NCI-H1105 treated with DMSO at 0.1 percent for 48 hours (cell line): ENCODE measurements at regions not wholly inside any gene's neighbourhood (a gene's known extent, or its start where the extent isn't known, plus 50 kb on each side); places are given as distances from the start of the nearest gene placed in this dataset.
"Not testable (repeated sequence)": the region's sequence is repeated elsewhere in the genome, so short reads cannot be mapped to it uniquely, and the experiment has no call there.

Experiments used
- DNase-seq: peaks from one replicate; lab custom pipeline; 2025; lab: John Stamatoyannopoulos, UW

DNA sequence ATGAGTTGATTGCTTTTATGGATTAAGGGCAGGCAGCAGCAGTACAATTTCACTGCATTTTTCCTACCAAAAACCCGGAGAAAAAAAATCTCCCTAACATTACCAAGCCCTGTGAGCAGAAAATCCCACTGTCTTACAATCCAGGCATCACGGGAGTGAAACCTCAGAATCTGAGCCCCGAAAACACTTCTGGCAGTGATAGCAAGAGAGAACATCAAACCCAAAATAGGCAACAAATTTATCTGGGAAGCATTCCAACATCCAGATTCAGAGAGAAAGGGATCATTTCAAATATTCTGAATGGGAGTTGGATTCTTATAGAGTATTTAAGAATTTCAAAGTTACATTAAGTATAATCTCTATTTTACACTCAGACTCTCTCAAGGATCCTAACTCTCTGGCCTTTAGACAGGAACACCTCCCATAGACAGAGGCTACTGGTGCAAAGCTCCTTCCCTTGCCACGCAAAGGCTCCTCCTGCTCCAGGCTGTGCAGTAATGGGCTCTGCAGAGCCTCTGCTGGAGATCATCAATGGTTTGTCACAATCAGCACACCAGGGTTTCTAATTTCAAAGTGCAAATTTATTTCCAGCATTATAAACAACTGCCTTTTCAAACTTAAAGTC, 256.9 kb downstream of the PARM1 start:
- no peak for DNase-seq

DNA sequence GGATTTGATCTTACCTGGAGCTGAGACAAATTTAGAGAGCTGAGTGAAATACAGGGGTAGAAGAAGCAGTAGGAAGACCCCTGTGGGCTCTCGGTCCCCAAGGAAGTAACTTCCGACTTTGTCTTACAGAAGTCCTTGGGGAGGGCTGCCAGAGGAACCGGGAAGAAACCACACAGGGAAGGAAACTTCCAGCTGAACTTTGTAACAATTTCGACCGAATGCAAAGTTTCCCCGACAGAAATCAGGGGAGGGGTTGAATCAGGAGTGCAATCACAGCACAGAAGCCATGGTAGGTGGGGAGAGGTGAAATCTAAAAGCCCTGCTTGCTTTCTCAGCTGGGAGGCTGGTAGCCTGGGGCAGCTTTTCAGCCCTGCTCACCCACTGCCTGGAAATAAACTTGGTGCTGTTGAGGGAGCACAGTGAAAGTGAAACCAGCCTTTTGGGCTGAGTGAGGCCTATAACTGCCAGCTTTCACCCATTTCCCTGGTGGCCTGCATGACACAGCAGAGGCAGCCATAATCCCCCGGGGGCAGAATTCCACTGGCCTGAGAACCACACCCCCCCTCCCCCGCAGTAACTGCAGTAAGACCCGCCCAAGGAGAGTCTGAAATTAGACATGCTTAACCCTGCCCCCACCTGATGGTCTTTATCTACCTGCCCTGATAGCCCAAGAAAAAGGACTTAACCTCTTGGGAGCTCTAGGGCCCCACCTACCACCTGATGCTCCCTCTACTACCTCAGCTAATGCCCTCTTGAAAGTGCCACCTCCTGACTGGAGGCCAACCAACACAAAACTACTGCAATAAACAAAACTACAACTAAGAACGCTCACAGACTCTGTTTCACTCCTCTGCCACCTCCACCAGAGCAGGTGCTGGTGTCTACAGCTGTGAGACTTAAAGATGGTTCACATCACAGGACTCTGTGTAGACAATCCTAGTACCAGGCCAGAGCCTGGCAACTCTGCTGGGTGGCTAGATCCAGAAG, 248.2 kb downstream of the PARM1 start:
- DNase-seq, result no peak

DNA sequence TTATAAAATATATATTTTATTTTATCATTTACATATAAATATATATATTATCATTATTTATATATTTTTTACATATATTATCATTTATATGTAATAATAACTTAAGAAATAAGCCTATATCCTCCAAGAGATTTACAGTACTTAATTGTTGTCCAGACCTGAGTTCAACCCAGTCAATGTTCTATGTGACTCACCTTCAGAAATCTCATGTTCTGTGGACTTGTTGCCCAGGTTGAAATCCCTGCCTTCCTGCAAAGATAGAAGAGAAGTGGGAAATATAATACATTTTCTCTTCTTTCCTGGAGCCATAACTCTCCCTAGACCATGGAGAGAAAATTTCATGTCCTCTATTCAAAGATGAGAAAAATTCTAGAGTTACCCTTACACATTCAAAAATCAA, 247.3 kb downstream of the PARM1 start:
- DNase-seq, result no peak

DNA sequence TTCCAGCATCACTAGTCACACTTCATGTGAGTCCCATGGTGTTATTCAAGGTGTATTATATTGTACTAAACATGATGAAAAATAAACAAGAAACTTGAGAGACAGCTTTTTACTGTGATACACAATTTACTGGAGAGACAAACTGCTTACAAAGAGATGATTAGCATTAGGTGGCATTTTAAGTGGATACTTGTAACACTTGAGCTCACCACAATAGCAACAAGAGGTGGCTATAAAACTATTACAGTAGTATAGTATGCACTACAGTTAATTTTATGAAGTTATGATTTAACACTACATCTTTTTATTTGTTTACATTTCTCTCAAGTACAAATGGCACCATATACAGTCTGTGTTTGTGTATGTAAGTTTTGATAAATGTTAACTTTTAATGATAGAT, 246.6 kb downstream of the PARM1 start:
- DNase-seq, result peak; percentile 86

DNA sequence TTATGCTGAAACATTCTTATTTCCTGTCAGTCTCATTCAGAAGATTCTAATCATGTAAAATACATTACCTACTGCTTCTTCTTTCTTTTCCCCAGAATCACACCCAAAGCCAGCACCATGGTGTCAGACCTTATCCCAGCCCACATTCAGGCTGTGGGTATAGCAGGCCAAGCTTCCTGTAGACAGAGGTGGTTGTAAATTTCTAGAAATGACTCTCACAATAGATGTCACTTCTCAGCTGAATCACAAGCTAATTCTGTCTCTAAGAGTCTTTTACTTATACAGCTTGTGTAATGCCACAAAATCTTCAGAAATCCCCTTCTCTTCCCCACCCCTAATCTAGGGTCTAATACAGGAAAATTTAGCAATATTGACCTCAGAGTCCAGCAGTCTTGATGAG, 239.6 kb downstream of the PARM1 start:
- no peak for DNase-seq

DNA sequence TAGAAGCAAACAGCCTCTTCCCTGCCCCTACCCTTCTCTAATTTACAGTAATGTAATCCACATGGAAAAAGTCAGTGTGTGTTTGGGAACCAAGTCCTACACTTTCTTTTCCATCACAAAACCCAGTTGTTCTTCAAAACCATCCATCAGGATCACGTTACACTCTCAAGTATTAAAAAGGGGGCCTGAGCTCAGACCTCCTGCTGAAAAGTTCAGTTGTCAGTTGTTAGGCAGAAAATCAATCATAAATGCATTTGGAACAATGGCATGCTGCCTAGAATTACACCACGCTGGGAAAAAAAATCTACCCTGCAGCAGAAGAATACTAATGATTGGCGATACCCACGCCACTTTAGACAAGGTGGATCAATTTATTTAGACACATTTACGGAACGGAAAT, 236.5 kb downstream of the PARM1 start:
- DNase-seq, result peak; percentile 21

DNA sequence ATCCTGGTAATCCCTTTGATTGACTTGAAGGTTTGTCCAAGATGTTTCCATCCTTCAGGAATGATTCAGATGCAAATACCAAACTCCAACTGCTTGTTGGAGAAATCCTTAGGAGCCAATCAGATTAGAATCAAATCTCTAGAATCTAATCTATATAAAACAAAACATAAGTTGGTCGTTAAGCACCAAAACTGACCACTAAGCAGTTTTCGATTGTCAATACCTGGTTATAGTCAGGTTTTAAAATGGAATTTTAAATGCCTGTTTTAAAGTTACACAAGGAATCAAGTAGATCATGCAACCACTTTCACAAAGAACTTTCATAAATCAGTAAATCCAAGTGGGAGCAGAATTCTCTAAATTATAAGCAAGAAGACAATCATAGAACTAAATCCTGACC, 236.1 kb downstream of the PARM1 start:
- DNase-seq, result no peak

DNA sequence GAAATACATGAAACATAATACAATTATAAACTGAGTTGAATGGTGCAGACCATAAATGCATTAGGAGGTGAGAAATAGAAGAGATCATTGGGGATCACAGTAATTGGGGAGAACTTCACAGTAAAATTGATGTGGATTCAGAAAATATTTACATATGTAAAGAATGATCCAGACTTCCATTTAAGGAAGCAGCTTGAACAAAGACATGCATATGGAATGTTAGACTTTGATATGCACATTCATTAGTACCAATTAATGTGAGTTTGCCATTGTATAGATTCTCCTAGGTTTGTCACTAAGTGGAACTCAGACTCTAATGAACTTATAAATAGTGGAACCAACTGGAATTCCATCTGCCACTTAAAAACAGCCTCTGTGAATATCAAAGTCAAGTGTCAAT, 235.6 kb downstream of the PARM1 start:
- no peak for DNase-seq

DNA sequence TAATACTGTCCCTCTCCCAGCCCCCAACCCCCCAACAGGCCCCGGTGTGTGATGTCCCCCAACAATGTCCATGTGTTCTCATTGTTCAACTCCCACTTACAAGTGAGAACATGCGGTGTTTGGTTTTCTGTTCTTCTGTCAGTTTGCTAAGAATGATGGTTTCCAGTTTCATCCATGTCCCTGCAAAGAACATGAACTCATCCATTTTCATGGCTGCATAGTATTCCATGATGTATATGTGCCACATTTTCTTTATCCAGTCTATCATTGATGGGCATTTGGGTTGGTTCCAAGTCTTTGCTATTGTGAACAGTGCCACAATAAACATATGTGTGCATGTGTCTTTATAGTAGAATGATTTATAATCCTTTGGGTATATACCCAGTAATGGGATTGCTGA, 232.2 kb downstream of the PARM1 start:
- DNase-seq, result not testable (repeated sequence)

DNA sequence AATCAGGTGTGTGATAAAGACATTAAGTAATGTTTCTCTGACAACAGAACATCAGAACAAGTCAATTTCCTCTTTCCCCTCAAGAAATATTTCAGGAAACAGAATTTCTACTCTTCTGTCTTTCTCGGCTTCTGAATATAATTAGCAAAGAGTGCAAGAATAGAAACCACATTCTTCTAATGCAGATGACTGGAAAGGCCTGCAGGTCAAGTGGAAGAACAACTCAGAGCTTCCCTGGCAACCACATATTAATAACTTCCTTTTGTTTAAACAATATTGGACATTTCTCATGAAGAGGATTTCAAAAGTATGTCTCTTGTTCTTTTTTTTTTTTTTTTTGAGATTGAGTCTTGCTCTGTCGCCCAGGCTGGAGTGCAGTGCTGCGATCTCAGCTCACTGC, 225.5 kb downstream of the PARM1 start:
- no peak for DNase-seq

DNA sequence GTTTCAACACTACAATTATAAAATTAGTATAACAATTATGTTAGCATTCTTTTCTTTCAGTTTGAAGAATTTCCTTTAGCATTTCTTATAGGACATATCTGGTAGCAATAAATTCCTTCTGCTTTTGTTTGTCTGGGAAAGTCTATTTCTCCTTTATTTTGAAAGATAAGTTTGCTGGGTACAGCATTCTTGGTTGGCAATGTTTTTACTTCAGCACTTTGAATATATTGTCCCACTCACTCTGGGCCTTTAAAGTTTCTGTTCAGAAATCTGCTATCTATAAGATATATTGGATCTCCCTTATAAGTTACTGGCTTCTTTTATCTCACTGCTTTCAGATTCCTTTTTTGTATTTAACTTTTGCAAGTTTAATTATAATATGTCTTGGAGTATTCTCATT, 222.1 kb downstream of the PARM1 start:
- DNase-seq, result no peak

DNA sequence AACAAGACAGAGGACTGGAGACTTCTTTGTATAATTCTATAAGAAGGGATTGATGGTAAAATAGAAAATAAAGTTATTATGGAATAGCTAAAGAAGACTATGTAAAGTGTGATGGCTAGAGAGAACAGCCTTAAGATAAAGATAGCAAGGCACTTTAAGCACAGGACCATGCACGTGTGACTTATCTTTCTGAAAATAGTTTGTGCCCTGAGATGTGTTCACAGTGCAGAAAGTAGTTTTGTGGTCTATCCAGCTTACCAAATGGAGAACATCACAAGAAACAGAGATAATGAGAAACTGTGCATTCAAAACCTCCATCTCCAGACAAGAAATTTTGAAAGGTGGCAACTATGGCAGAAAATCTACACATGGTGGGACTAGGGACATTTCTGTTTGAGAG, 213.3 kb downstream of the PARM1 start:
- DNase-seq, result no peak

DNA sequence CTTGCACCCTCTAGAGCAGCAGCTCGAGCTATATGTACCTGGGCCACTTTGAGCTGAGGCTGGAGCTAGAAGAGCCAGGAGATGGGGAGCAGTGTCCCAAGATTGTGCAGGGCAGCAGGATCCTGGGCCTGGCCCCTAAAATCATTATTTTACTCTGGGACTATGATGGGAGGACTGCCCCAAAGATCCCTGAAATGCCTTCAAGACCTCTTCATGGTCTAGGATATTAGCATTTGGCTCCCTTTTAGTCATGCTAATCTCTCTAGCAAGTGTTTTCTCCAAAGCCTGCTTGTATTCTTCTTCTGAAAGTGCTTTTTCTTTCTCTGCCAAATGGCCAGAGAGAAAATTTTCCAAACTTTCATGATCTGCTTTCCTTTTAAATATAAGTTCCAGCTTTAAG, 211.6 kb downstream of the PARM1 start:
- DNase-seq, result no peak

DNA sequence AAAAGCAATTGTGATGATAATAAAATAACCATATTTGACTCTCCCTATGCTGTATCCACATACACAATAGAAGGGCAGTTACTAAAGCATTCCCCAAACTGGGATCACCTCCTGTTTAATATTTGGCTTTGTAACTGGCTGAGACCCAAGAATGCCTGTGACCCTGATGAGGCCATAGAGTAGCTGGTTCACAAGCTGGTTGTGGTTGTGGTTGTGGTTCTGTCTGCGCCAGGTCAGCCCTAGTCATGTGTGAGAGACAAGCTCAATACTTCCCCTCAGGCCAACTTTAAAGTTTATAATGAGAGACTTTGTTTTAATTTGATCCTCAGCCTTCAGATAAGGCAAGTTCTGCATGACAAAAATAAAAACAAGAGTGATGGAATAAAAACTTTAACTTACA, 209.9 kb downstream of the PARM1 start:
- DNase-seq, result no peak

DNA sequence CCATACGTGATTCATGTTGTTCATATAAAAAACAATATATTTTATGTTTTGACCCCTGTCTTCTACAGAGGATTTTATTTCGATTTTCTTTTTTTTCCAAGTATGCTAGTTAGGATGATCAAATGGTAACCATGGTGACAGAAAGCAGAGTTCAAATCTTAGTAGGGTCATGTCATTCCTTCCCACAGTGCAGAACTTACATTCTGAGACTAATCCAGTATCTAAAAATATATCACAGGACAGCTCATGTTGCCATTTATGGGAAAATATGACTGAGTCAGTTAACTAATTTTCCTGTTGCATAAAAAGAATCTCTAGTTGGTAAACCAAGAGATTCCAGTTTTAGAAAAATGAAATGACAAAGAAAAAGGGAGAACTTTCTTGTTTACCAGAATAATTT, 209.5 kb downstream of the PARM1 start:
- DNase-seq, result no peak

DNA sequence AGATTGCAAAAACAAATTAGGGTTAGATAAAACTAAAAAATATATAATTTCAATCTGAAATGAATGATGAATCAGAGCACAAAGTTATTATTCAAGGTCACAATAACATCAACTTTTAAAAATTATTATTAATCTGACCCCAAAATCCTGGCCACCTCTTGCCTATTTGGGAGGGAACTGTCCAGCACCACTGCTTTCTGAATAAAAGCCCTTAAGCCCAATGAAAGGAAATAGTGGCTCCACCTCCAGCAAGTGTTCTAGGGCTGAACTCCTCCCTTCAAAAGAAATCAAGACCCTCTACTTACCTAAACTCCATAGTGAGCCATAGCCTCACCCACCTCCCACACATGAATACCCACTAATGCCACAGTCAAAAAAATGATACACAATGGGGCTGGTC, 208.2 kb downstream of the PARM1 start:
- no peak for DNase-seq

DNA sequence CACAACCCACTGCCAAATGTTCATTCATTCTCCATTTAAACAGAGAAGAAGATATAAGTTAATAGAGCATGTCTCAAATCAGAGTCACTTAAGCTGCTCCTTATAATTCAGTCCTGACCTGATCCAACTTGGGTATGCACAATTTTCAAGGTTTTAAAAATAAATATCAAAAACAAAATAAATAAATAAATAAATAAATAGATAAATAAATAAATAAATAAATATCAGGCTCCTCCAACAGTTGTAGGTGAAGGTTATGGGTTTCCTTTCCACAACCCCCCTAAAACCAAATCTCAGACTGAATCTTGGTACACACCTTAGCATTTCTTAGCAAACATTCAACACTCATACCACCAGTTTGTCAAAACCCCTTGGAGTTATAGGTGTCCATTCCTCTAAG, 204.4 kb downstream of the PARM1 start:
- DNase-seq, result no peak

DNA sequence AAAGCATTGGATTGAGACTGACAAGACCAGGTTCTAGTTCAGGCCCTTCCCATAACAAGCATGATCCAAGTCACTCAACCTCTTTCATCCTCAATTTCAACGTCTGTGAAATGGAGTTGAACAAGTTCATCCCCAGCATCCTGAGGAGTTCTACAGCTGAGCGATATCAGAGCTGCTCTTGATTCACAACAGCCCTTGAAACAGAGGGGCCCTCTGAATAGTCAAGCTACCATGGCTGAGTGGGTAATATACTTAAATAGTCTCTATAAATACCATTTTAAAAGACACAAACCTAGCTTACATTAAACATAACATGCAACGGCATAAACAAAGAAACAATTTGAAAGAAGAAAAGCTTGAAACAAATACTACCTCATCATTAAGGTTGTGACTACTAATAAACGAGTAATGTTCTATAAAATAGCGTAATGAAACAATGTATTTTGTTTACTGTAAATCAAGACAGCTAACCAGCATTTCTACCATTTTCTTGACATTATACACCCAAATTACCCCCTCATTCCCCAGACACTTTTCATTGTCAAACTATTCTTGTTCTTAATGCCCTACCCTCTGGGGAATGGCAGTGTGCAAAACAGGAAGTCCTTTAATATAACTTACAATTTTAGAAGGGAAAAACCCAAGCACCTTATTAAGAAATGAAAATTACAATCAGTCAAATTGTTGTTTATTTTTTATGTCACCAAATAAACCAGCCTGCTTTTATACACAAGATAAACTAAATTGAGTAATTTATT, 202.3 kb downstream of the PARM1 start:
- DNase-seq, result no peak

DNA sequence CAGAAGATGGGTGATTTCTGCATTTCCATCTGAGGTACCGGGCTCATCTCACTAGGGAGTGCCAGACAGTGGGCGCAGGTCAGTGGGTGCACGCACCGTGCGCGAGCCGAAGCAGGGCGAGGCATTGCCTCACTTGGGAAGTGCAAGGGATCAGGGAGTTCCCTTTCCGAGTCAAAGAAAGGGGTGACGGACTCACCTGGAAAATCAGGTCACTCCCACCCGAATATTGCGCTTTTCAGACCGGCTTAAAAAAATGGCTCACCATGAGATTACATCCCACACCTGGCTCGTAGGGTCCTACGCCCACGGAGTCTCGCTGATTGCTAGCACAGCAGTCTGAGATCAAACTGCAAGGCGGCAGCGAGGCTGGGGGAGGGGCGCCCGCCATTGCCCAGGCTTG, 194.0 kb downstream of the PARM1 start:
- peak; percentile 28 for DNase-seq

DNA sequence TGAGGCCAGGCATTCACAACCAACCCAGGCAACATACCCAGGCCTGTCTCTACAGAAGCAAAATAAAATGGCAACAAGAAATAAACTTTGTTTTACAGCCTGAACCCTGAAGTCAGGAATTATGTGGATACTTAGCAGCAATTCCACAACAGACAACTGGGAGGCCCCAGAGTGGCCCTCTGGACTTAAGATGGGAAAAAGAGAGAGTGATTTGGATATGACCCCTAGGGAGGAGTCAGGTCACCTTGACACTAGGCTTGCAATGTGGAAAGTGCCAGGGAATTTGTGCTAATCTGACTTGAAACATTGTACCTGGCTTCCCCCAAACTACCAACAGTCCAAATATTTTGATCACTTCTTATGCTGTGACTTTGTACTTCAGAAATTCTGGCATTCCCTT, 193.1 kb downstream of the PARM1 start:
- no peak for DNase-seq

DNA sequence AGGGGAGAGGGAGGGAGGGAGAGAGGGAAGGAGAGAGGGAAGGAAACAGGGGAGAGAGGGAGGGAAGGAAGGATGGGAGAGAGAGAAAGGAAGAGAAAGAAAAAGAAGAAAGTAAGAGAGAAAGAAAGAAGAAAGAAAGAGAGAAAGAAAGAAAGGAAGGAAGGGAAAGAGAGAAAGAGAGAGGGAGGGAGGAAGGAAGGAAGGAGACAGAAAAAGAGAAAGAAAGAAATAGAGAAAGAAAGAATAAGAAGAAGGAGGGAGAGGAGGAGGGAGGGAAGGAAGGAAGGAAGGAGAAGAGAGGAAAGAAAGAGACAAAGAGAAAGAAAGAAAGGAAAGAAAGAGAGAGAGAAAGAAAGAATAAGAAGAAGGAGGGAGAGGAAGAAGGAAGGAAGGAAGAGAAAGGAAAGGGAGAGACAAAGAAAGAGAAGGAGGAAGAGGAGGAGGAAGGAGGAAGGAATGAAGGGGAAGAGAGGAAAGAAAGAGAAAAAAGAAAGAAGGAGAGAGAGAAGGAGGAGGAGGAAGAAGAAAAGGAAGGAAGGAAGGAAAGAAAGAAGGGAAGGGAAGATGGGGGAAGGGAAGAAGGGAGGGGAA, 189.6 kb downstream of the PARM1 start:
- no peak for DNase-seq

DNA sequence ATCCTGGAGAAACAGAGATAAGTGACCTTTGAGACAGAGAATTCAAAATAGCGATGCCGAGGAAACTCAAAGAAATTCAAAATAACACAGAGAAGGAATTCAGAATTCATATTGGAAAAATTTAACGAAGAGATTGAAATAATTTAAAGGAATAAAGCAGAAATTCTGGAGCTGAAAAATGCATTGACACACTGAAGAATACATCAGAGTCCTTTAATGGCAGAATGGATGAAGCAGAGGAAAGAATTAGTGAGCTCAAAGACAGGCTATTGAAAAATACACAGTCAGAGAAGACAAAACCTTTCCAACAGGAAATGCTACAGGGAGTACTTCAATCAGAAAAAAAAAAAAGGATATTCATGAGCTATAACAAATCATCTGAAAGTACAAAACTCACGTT, 185.8 kb downstream of the PARM1 start:
- no peak for DNase-seq
